Activated effector memory CD4-positive, alpha-beta T cell treated with anti-CD3 and anti-CD28 coated beads, Interleukin-2, amount 50 U/mL, for 16 hours (primary cell): ENCODE measurements at regions not wholly inside any gene's neighbourhood (a gene's known extent, or its start where the extent isn't known, plus 50 kb on each side); places are given as distances from the start of the nearest gene placed in this dataset.

Experiments used
- DNase-seq: peaks from one replicate; pipeline ENCODE4 v3.0.0-alpha.2; 2020

DNA sequence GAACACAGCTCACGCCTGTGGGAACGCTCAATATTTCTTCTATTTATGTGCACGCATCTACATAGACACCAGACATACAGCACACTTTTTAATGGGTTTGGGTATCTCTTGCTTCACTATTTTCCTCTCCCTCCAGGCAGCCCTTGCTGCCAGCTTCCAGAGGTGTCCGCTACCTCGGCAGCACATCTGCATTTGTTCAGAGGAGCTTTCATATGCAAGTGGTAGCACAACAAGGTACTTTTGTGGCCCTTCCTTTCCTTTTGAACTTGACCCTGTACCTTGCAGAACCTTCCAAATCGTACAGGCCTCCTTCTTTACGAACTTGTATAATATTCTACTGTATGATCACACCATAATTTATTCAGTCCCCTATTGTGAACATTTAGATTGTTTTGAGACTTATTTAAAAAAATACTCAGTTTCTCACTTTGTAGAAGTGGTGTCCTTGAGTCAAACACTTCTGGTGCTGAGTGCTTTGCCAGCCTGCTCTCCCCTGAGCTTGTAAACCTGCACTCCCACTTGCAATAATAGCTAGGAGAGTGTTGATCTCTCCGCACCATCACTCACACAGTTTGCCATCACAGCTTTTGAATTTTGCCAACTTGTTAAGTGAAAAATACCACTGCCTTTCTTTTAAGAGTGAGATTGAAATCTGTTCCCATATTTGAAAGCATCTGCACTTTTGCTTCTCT is 106.0 kb upstream of the ZNF32 start:
- DNase-seq = no peak

DNA sequence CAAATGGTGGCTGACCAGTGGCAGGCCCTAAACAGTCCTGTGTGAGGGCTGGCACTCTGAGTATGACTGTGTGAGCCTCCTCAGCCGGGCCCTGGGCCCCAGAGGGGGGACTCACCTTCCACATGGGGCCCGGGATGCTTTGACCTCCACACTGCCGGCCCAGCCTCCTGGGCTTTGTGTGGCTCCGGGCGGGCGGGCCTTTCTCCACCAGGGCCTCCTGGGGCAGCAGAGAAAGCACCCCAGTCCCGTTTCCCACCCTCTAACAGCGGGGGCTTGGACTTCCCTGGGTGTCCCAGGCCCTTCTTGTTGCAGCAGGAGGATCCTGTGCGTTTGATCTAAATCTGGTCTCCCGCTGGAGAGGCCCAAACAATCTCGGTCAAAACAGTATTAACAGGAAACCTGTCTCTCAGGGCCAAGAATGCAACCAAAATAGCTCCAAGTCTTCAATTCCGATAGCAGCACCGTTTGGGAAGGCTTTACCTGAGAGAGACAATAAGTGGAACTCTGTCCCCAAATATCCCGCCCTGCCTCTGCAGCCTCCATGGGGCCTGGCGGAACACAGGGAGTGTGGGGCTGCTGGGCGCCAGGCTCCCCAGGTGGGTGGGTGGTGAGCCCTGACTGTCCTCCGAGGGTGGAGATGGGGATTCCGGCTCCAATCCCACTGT is 104.8 kb upstream of the ZNF32 start:
- no peak for DNase-seq

DNA sequence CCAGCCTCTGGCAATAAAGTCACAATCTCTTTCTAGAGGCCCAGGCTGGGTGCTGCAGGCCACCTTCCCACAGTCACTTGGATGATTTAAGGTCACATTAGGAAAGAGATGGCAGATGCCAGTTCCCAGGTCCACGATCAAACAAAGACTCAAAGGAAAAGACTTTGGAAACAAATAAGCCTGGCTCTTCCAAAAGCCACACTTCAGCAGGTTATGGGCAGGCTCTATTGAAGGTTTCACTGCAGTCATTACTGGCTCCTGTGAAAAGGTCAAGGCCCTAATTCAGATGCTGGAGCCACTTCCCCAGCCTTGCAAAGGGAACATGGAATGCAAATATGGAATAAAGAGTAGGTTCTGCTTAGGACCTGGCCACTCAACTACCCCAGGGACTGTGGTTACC is 104.0 kb upstream of the ZNF32 start:
- DNase-seq = no peak

DNA sequence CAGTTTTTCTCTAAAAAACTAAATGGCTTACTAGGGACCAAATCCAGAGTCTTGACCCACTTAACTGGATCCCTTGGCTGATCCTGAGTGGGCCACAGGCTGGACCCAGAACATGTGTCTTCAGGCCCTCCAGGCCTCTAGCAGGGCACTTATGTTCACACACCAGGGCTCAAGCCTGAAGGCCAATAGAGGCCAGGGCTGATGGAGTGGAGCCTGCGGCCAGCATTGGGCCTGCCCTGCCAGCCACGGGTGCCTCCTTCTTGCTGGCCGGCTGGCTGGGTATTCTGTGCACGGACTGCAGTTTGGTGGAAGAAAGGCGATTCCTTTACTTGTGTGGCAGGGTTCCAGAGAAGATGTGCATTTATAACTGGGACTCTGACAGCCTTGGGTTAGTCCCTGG is 103.0 kb upstream of the ZNF32 start:
- no peak for DNase-seq

DNA sequence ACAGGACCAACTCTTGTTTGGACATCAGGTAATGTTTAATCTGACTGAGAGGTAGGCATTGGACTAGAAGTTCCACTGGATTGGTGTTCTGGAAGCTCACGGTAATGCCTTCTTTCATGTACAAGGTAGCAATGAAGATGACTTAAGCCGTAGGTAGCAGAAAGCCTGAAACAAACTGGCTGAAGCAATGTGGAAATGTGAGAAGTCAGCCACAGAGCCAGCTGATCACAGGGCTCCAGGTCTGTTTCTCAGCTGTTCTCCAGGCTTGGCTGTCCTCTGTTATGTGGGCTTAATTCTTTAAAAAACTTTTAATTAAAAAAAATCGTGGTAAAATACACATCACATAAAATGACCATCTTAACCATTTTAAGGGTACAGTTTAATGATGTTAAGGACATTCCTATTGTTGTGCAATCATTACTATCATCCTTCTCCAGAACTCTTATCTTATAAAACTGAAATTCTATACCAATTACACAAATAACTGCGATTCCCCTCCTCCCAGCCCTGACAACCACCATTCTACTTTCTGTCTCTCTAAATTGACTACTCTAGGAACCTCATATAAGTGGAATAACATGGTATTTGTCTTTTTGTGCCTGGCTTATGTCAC is 101.4 kb upstream of the ZNF32 start:
- DNase-seq = no peak

DNA sequence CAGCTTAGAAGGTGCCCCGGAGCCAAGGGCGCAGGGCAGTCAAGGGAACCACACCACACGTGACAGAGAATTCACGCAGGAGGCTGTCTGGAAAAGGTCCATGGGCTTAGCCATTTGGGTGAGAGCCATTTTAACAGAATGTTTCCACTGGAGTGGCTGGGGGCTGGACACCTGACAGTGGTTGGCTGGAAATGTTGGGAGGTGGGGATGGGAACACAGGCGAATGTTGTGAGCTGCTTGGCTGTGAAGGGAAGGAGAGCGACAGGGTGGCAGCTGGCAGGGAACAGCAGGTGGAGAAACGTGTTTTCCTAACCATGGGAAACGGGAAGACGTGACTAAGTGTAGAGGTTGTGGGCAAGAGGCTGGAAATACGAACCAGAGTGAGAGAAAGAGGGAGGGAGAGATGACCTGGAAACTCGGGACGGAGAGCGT is 100.5 kb upstream of the ZNF32 start:
- DNase-seq = no peak

DNA sequence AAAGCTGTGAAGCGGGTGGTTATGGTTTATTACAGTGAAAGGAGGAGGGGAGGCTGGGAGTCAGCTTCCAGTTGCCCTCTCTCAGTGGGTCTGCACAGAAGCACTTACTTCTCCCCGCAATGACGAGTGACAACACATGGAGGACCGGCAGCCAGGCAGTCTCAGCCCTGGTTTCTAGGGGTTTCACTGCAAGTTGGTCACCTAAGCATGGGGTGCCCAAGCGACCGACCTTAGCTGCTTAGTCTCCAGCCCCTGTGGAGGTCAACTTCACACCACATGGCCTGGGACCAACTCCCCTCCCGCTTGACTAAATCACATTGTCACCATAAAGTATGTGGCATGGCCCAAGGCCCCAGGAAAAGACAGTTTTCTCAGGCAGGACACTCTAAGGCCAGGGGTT is 99.9 kb upstream of the ZNF32 start:
- no peak for DNase-seq

DNA sequence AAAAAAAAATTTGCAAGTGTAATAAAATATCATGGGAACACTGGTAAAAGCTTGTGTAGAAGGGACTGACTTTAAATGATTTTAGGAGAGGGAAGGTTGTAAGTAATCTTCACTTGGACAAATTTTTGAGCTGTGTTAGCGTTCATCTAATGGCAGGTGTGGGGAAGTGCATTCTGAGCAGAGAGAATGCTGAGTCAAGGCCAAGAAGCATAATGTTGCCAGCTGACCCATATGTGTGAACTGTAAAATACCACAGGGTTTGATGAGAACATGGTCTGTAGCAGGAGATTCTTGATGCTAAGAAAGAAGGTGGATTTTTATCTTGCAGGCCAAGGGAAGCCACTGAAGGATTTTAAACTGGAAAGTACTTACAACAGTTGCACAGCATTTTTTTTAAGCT is 98.2 kb upstream of the ZNF32 start:
- DNase-seq = no peak

DNA sequence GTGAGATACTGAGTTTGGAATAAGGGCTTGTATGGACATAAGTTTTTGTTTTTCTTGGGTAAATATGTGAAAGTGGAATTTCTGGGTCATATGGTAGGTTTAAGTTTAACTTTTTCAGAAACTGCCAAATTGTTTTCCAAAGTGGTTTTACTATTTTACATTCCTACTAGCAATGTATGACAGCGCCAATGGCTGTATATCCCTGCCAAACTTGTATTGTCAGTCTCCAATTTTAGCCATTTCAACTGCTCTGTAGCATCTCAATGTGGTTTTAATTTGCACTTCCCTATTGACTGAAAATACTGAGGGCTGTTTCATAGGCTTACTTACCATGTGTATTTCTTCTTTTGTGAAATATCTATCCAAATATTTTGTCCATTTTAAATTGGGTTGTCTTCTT is 90.5 kb upstream of the ZNF32 start:
- DNase-seq = no peak

DNA sequence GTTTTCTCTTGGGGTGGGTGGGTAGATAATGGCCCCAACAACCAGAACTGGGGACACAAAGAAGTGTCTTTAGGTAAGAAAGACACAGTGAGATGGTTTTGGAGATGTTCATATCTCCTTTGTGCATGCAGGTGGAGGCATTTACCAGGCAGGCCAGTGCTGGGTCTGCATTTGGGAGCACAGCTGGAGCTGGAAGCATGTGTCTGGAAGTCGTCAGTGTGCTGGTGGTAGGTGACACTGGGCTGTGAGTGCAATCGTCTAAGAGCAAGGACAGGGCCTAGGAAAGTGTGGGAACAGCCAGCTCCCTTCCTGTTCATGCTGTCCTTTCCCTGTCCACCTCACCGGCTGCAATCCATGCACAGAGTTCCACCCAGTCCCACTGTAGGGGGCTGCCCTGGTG is 88.3 kb upstream of the ZNF32 start:
- no peak for DNase-seq

DNA sequence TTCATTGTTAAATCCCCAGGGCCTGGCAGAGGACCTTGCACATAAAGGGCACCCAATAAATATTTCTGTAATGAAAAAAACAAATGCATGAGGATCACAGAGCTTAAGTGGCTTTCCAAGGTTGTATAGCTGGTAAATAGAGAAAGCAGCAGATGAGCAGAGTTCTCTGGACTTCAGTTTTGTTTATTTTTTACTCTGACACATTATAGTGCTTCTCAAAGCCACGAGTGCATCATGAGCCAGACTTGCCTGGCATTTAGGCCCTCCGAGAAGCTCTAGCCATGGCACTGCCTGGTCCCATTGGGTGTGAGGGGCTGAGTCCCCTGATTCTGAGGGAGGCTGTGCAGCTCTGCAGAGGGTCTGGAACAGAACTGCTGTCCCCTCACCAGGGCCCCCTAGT is 87.2 kb upstream of the ZNF32 start:
- no peak for DNase-seq

DNA sequence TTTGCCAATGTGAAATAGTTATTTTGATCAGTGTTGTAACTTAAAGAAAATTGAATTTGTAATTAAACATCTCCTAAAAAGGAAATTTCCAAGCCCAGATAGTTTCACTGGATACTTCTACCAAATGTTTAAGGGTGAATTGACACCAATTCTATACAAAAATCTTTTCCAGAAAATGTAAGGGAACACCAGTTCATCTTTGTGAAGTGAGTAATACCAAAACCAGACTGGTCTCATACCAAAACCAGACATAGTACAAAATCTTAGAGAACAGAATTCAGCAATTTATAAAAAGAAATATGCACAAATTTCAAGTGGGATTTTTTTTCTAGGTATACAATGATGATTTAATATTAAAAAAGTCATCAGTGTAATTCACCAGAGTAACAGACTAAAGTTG is 86.0 kb upstream of the ZNF32 start:
- no peak for DNase-seq

DNA sequence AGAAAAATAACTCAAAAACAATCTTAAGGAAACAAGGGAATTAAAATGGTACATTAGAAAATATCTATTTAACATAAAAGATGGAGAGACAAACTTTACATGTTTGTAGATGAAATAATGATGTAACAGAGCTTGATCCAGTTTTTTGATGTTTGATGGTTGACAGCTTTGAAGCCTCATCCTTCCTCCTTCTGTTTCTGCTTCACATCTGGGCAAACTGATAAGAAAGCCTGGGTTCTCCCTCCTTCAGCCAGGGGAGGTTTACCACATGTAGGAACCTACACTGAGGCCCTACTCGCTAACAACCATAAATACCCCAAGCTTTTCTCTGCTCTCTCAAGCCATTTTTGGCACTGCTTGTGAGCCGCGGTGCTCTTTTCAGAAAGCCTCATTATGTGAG is 82.8 kb upstream of the ZNF32 start:
- DNase-seq = no peak

DNA sequence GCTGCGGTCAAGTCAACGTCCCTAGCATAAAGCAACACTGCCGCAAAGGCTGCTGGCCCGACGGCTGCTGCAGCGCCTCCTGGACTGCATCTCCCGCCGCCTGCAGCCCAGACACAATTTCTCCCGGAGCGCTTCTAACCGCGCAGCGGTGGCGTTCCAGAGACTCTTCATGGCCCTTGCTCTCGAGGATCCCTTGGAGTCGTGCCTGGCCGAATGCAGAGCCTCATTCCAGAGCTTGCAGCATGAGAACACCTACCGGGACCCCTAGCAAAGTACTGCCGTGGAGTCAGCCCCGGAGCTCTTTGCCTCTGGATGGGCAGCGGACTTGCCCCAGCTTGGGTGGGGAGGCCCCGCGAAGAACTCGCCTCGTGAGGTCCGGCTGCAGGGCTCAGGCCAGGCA is 79.7 kb upstream of the ZNF32 start:
- no peak for DNase-seq

DNA sequence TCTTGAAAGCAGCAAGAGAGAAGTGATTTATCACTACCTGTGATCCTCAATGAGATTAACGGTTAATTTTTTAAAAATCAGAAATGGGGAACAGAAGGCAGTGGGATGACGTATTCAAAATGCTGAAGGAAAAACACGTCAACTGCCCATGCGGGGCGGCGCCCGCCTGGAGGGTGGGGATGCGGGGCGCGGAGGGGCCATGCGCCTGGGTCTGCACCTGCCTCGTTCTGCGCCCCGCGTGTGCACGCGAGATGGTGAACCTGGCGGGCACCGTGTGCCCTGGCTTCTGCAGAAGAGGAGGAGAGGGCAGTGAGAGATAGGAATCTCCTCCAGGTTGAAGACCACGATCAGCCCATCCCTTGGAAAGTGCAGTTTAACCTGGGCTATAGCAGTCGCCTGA is 79.3 kb upstream of the ZNF32 start:
- DNase-seq = no peak

DNA sequence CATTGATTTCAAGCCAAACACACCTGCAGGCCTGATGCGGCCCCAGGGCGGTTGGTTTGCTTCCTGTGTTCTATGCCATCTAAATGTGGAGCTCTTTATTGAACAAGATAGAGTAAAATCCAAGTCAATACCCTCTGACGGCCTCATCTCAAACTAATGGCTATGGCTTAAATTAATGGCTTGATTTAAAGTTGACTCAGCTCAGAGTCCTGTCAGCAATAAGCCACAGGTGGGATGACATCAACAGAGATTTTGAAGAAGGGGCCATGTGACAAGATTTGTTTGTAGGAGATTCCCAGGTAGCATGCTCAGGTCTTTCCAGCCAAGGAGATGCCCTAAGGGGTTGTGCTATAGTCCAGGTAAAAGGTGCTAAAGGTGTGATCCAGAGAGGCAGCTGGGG is 66.7 kb upstream of the ZNF32 start:
- no peak for DNase-seq

DNA sequence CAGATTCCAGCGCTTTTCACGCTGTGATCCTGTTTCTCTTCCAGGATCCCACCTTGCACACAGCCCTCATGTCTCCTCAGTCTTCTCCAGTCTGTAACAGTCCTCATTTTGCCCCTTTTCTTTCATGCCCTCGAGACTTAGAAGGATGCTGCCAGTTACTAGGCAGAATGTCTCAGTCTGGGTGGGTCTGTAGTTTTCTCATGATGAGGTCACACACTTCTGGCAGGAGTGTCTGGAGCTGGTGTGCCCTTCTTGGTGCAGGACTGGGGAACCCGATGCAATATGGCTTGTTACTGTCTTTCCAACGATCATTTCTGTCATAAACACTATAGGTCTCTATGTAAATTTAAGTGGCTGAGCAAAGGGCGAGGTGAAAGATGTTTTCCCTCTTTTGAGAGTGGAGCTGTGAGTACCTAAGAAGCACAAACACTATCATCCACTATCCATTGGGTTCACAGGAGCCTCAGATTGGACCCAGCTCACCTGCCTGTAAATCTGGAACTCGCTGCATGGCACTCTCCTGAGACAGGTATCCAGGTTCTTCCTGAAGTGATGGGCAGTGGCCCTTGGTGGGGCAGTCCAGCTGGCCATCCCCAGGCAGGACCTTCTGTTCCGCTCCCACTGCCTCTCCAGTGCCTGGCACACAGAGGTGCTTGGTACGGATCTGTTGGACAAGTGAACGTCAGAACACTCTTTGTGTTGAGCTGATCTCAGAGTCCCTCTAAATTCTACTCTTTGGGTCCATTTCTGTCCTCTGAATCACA is 64.3 kb upstream of the ZNF32 start:
- DNase-seq = no peak

DNA sequence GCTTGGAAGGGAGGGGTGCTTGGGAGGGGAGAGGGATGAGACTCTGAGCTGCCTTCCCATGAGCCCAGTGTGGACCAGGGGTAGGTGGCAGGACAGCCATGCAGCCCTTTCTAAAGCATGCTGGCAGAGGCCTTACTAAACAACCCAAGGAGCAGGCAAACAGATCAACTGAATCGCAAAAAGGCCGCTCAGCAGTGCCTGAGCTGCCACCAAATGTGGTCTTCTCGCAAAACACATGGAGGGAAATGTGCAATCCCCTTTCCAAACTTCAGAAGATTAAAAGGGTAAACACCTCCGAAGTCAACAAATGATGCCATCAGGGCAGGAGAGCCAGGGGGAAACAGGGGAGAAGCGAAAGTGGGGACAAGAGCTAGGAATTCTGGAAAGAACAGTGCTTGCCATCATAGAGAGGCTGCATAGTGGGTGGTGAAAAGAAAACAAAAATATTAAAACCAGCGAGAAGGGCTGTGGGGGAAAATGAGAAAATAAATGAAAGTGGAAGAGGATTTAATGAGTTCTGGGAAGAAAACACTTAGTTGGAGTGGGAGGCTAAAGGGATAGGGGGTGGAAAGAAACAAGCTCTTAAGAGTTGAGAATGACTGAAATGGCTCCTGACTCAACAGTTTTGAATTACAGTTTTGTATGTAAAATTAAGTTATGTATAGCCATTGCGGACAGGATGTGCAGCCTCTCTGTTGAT is 62.2 kb upstream of the ZNF32 start:
- DNase-seq = no peak

DNA sequence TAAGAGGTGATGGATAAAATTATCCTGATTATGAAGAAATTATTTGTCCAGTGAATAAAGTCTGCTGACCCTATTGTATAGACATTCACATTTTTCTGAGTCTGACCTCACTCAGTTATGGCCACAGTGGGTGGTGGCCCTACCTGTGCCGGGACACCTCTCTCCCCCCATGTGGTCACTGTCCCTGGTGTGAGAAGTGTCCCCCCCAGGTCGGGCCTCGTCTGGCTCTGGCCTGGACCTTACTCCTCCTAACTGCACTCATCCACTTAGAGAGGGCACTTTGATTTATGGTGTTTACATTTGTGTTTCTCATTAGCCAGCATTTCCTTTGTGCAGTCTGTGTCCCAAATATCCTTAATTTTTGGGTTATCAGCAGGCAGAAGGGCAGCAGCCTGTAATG is 59.6 kb upstream of the ZNF32 start:
- no peak for DNase-seq

DNA sequence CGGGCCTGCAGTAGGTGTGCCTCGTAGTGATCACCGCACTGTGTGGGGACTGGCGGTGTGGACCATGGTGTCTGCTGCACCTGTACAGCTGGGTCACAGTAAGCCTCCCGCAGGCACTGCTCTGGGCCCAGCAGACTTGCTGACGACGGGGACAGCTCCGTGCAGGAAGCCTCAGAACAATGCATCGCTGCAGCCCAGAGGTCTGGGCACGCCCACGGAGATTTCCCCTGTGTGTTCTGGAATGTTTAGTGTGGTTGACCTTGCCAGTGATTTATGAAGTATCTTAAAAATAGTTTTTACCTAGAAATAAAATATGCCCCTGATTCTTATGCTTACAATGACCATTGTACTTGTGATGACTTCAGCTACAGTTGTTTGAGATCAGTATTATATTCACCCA is 59.1 kb upstream of the ZNF32 start:
- DNase-seq = no peak

DNA sequence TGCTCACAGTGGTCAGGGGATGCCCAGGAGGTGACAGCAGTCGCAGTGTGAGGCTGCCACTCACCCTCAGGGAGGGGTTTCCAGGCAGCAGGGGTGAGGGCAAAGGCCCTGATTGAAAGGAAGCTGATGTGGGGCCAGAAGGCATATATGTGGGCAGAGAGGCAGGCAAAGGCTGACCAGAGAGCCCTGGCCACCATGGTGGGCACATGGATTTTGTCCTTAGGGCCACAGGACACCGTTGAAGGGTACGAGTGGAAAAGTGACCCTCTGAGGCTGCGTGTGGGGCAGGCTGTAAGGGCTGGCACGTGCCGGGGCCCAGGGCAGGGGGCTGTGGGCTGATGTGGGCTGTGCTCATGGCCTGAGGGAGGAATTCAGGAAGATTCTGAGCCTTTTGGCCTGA is 57.5 kb upstream of the ZNF32 start:
- no peak for DNase-seq

DNA sequence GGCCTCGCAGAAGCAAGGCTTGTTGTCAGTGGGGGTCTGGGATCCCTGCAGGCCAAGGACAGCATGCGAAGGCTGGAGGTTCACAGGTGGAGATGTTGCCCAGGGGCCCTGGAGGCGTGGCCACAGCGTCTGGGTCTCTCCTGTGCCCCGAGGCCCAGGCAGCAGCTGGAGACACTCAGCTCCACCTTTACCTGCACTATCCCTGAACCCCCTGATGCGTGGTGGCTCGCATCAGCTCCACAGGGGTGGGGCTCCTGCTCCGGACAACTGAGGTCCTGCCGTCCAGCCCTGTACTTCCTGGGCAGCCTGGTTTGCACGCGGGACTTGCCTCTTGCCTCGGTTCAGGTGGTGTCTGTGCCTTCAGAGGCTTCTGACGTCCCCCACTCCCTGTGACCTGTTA is 54.6 kb upstream of the ZNF32 start:
- DNase-seq = no peak

DNA sequence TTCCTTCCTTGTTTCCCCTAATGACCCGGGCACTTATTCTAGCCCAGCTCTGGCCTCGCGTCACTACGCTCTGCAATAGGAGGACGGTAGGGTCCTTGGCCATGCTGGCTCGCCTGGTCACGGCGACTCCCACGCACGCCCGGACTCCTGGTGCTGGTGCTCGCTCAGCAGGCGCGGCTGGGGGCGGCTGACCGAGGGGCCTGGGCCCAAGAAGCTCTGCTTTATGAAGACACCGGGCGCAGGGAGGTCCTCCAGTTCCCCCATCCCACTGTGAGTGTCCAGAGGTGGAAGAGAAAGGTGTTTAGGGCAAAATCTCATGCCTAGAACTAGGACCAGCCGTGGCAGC is 54.2 kb upstream of the ZNF32 start:
- DNase-seq = no peak
